ENCODE measurements at regions not wholly inside any gene's neighbourhood (a gene's known extent, or its start where the extent isn't known, plus 50 kb on each side); places are given as distances from the start of the nearest gene placed in this dataset.
"Not testable (repeated sequence)": the region's sequence is repeated elsewhere in the genome, so short reads cannot be mapped to it uniquely, and the experiment has no call there.

- no peak for DNase-seq
These were observed 170.0 kb downstream of the SOD2 start for GRCh38 chr6:159522877-159523547.

- DNase-seq = no peak
These were observed 171.1 kb downstream of the SOD2 start for GRCh38 chr6:159521962-159522361.

DNA sequence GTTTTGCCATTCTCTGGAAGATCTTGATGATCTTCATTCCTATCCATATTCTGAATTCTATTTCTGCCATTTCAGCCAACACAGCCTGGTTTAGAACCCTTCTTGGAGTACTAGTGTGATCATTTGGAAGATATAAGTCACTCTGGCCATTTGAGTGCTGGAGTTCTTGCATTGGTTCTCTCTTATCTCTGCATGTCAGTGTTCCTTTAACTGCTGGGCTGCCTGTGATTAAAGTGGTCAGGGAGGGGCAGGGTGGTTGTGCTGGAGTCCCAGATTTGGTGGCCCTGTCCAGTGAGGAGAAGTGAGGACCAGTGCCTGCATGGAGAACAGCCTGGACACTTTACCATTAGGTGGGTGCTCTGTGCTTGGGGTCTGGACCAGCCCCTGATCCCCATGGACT is 173.0 kb downstream of the SOD2 start:
- no peak for DNase-seq

DNA sequence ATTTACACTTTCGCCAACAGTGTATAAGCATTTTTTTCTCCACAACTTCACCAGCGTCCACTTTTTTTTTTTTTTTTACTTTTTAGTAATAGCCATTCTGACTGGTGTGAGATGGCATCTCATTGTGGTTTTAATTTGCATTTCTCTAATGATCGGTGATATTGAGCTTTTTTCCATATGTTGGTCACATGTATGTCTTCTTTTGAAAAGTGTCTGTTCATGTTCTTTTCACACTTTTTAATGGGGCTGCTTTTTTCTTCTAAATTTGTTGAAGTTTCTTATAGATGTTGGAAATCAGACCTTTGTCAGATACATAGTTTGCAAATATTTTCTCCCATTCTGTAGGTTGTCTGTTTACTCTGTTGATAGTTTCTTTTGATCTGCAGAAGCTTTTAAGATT is 177.2 kb downstream of the SOD2 start:
- not testable (repeated sequence) for DNase-seq

DNA sequence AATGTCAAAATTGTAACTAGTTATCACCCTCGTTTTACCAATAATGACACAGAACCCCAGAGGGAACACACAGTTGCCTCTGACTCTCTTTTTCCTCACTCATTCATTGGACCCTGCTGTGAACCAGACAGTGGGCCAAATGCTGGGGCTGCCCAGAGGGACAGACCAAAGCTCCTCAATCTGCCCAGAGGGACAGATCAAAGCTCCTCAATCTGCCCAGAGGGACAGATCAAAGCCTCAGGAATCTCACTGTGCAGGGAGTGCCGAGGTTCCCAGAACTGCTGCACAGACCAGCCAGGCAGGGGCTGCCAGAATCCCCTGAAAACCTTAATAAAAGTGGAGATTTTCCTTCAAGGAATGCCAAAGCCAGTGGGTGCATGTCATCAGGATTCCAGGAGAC is 179.1 kb downstream of the SOD2 start:
- no peak for DNase-seq

GRCh38 chr6:159513074-159513720 is 179.8 kb downstream of the SOD2 start:
- no peak for DNase-seq

DNA sequence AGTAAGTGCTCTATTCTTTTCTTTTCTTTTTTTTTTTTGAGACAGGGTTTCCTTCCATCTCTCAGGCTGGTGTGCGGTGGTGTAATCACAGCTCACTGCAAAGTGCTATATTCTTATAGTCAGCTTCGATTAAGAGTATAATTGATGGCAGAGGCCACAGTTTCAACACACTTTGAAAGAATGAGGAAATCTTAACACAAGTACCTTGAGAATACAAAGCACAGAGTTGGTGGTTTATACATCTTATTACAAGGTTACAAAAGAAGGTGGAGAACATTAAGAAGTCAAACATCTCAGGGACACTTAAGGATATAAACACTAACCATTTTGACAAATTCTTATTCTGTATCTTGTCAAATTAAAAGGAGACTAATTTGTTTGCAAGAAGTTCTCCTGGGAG is 180.5 kb downstream of the SOD2 start:
- no peak for DNase-seq

- DNase-seq = no peak
These were observed 180.9 kb downstream of the SOD2 start for GRCh38 chr6:159512104-159512503.

GRCh38 chr6:159510141-159510540 is 182.9 kb downstream of the SOD2 start:
- DNase-seq = no peak

DNA sequence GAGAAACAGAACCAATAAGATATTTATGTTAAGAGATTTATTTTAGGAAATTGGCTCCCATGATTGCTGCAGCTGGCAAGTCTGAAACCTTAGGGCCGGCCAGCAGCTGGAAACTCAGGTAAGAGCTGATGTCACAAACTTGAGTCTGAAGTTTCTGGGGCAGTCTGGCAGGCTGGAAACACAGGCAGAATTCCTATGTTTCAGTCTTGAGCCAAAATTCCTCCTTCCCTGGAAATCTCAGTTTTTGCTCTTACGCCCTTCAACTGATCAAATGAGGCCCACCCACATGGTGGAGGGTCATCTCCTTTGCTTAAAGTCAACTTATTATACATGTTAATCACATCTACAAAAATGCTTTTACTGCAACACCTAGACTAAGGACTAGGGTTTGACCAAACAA is 184.1 kb downstream of the SOD2 start:
- DNase-seq = no peak

DNA sequence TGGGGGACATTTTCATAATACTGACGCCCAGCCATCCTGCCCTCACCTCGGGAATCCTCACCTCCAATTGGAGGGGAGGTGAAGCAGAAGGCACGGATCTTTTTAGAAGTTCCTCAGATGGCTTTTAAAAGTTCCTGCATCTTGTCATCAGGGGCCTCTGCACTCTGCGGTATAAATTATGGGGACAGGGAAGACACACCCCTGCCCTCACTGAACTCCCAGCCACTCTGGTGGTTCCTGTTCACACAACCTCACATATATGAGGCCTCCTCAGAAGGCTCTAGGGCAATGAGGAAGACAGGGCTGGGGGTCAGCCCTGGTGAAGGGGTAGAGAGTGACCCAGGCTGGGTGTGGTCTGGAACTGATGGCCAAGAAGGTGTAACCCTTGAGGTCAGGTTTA is 187.0 kb downstream of the SOD2 start:
- DNase-seq = no peak

DNA sequence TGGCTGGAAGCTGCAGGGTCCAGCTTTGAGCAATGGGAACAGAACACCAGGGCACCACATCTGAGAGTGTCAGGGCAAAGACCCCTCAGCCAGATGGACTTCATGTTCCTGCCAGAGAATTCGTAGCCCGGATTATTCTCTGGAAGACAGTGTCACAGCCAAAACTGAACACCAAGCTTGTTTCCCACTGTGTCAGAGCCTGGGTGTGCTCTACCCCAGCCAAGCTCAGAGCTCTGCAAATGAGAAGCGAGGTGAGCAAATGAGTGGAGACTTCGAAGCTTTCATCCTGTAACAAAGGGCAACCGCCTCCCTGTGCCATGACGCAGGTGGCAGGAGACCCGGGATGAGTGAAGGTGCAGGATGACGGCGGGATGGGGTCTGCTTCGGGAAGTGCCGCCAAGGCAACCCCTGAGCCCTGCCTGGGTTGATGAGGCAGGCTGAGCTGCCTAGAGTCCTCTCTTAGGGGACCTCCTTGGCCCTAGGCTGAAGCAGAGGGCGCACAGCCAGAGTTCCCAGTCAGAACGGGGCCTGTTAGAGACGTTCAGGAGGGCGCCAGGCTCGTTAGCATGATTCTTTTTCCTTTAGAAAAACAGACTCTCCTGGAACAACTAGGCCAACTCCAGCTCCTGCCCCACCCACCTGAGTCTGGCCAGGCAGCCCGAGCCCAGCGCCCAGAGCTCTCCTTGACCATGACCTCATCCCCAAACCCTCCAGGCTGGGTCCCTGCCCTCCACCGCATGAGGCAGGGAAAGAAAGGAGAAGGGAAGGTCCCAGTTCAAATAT is 187.7 kb downstream of the SOD2 start:
- no peak for DNase-seq

- DNase-seq = no peak
These were observed 191.5 kb downstream of the SOD2 start for GRCh38 chr6:159501558-159501957.

GRCh38 chr6:159499034-159499433 is 194.0 kb downstream of the SOD2 start:
- no peak for DNase-seq

GRCh38 chr6:159494586-159494972 is 198.5 kb downstream of the SOD2 start:
- no peak for DNase-seq

DNA sequence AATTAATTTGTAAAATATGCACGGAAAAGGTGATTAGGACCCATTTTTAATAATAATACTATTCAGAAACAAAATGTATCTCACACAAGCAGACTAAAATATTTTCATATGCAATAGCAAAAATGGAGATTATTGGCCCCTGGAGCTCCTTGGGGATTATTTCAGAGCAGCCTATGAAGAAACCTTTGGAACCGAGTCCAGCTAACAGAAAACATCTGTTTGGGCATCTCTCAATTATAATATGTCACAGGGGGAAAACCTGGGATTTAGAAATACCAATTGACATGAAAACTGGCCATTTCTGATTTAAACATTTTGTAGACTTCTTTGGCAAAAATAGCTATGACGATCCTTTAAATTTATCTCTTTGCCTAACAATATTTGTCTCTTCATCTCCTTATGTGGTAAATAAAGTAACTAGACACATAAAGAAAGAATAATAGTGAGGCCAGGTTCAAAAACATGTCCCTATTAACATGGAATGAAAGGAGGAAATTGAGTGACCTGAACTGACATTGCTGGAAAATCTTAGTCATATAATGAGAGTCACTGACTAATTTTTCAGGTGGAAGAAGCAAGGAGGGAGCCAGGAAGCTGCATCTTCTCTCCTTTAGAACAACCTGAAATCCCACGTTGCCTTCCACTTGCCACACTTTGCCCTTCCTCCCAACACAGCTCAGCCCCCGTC is 199.0 kb downstream of the SOD2 start:
- no peak for DNase-seq

DNA sequence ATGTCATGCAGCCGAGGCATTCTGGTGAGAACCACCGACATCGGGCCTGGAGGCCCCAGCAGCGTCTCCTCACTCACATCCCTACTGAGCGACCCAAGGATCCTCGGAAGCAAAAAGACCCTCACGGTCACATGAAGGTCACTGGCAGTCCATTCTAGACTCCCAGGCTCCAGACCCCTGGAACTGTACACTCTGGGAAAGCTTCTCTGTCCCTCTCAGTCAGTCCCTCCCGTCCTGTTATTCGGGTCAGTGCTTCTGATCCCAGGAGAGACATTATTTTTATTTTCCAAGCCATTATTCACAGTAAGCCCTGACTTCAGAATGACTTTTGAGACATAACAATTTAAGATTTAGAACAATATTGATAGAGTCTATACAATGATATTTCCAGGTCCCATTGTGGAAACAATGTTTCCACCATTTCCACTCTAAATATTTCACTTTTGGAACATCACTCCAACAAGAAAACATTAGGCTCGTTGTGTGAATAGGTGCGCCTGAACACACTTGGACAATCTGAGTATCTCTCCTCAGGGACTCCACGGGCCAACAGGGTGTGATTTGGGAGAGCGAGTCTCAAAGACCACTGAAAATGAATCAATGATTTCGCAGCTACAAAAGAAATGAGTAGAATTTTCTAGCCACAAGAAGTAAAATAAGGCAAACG is 199.7 kb downstream of the SOD2 start:
- no peak for DNase-seq

DNA sequence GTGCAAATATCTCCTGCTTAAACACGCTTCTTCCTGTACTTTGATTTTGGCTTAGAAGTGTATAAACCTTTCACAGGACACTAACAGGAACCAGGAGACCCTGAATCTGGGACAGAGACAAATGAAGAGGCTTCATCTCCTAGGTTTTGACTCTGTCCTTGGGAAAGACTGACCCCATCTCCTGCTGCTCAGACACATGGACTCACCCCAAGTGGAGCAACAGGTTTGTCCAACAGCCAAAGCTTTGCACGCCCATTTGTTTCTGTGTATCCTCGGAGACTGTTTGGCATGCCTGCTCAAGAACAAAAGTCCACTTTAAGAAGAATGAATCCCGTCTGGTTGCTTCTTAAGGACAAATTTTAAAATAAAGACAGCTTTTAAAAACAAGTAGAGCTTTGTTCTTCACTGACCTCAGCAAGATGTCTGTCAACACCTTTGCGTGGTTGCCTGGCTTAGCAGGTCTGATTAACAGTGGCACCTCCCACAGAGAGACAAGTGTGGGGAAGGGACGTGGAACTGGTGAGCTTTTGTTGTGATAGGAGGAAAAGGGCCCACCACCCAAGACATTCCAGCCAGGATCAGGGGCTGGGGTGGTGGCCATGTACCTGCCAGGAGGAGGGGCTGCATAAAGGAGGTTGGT is 202.6 kb downstream of the SOD2 start:
- no peak for DNase-seq

DNA sequence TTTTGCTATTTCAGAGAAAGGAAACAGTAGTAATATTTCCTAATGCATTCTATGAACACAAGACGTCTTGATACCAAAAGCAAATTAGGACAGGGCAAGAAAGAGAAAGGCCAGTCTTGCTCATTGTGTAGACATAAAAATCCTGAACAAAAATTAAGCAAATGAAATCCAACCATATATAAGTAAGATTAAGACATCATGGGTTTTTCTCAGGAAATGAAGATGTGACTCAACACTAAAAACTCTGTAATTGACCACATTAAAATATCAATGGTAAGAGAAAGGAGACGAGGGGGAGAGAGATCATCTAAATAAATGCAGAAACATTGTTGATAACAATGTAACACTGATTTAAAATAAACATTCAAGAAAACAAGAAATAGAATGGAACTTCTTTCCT is 205.4 kb downstream of the SOD2 start:
- DNase-seq = no peak

DNA sequence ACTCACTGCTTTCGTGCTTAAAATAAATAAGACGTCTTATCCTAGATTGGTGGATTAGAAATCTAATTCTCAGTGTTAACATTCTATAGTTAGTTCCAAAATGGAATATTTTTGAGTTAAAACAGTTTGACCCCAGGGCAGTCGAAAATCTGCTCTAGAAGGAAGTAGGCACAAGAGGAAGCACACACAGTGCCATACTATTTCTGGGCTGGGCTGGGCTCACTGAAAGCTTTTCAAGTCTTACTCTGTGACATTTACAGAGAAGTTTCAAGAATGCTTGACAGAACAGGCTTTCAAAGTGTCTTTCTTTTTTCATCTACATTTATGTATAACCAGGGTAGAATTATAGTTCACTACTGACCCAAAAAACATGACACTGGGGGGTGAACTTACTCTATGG is 209.8 kb downstream of the SOD2 start:
- no peak for DNase-seq

DNA sequence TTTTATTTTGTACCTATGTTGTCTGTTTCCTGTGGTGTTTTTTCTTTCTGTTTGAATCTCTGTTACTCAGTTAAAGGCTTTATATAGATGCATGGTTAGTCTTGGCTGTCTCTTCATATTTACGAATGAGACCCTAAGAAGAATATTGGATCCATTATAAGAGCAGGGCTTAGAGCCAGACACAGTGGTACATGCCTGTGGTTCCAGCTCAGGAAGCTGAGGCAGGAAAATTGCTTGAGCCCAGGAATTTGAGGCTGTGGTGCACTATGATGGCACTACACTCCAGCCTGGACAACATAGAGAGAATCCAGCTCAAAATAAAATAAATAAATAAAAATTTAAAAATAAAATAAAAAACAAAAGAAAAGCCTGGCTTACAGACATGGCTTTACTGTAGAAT is 211.1 kb downstream of the SOD2 start:
- no peak for DNase-seq

DNA sequence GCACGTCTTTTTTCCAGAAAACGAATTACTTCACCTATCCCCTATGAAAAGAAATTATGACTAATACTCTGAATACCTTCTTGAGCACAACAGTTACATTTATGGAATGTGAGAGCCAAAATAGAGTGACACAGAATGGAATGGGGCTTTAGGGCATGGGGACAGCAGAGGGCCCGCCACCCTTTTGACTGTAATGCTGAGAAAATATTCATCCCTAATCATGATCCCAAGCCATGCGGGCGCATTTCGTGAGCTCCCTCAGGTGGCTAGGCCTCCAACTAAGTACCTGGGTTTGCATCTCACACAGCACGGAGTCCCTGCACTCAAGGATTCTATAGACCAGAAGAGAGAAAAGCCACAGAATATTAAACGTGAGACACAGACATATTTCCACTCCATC is 212.6 kb downstream of the SOD2 start:
- no peak for DNase-seq

DNA sequence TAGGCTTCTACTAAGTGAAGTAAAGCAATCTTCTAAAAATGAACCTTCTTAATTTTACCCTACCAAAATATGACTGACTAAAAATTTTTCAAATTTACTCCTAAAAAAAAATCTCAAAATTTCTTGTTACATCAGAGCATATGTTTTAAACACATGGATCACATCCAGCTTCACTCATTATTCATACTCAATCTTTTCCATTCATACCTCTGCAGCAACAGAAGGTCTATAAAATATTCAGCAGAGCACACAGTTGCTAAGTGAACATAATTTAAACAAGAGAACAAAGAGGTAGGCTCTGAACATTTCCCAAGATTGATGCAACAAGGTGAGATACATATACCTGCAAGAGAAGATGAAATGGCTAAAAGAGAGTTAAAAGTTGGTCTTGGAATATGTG is 213.9 kb downstream of the SOD2 start:
- no peak for DNase-seq
